NCI-H82 (cell line): ENCODE measurements at regions not wholly inside any gene's neighbourhood (a gene's known extent, or its start where the extent isn't known, plus 50 kb on each side); places are given as distances from the start of the nearest gene placed in this dataset.
"Not testable (repeated sequence)": the region's sequence is repeated elsewhere in the genome, so short reads cannot be mapped to it uniquely, and the experiment has no call there.

ENCODE experiments used
- DNase-seq: peaks from one replicate; lab custom pipeline; 2025; lab: John Stamatoyannopoulos, UW

DNA sequence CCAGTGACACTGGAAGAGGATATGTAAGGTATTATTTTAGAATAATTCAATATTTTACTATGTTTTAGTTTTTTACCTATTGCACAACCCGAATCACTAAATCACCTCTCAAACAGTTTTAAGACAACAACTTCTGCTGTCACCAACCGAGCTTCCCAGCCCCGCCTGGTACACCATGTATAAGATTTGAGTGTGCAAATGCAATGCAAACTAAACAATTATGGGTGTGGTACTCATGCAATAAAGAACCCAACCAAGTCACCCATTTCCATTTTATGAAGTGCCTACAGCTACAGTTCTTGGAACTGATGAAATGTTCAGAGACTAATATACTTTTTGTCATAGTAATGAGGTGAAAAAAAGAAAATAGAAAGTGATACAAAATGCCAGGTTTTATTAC, 256.2 kb downstream of the TAFA4 start:
- no peak for DNase-seq

DNA sequence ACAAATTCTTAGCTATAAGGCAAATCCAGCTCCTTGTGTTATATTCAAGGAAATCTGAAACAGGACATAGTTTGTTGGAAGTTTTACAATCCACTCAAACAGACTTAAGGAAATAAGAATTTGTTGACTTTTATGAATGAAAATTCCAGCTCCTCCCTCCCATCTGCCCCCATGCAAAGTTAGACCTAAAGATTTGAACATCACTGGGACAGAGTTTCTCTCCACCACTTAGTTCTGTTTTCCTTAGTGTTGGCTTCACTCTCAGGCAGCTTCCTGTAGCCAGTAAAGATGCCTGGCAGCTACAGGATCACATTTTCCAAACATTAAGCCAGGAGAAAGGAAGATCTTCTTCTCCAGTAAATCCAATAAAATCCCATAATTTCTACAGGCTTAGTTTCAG, 265.0 kb downstream of the TAFA4 start:
- peak; percentile 5 for DNase-seq

DNA sequence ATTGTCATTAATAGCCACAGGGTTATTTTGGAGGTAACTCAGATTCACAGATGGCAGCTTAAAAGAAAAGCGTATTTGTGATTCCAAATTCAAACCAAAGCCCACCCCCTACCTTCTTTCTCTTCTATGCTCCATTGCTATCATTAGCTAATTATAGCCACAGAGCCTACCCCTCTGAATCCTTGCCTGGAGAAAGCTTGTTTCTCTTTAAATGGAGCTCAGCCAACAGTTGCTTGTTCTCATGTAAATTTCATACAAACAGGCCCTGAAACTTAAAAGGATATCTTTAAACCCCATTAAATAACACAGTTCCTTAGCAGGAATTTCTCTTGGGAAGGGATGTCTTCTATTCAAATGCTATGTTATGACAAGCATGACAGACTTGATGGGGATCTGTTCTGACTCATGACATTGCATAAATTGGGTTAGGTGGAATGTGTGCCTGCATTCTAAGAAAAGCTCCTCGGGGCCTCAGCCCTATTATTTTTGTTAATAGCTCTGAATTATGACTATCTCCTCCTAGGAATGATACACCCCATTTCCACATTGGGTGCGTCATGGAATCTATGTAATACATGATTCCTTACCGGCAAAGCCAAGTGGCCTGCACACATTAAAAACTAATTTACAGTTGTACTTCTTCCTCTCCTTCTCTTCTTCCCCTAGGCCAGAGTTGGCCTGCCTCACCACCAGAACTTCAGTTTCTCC, 265.8 kb downstream of the TAFA4 start:
- no peak for DNase-seq

DNA sequence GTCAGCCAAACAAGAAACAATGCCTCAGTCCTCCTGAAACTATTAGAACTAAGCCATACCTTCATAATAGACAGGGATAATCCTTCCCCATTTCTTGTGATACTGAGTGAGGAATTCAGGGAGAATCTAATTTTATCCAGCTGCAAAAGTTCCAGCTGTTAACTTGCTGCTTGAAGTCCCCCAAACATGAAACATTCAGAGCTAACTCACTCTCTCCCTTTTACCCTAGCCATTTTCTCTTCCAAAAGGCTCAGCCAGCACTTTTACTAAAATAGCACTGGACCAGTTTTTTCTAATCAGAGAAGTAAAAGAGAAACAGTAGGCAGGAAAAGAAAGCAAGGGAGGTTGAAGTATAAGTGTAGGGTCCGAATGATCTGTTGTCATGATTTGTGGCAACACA, 268.1 kb downstream of the TAFA4 start:
- no peak for DNase-seq

DNA sequence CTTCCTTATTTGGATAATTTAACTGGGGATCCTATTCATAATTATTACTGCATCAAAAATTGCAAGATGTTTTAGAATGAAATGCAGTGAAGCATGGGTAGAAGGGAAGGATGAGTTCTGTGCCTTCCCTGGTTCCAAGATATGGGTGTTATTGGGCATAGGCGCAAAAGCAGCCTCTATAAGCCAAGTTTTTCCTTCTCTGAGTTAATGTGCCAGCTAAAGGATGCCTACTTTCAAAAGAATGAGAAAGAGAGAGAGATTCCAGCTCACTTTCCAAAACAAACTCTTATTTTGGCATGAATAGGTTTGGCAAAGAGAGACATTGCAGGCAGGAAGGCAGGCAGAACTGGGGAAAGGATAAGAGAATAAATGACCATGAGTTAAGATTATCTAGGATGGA, 270.2 kb downstream of the TAFA4 start:
- DNase-seq: no peak

DNA sequence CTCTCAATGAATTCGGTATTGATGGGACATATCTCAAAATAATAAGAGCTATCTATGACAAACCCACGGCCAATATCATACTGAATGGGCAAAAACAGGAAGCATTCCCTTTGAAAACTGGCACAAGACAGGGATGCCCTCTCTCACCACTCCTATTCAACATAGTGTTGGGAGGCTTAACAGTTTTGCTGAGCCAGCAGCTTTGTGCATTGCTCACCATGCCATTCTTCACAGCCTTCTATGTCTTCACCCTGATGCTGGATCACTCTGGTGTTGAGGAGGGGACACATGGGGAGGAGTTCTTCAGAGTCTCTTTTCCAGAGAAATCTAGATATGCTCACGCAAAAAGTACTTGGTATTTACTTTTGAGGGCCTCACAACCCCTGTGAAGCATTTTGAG, 281.7 kb downstream of the TAFA4 start:
- not testable (repeated sequence) for DNase-seq

DNA sequence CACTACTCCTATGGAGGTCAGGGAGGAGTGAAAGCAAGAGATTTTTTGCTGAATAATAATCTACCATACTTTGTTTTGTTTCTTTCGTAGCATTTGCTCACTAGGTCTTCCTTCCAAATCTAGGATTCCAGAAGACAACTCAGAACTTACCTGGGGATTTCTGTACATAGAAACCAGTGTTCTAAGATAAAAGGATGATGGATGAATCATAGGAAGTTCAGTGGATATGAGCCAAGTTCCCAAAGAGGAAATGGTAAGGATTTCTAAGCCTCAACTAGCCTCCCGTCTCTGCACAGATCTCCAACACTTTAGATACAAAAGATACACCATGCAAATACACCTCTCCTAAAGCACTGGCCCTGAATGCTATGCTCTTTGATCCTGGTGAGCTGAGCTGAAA, 283.9 kb downstream of the TAFA4 start:
- no peak for DNase-seq

DNA sequence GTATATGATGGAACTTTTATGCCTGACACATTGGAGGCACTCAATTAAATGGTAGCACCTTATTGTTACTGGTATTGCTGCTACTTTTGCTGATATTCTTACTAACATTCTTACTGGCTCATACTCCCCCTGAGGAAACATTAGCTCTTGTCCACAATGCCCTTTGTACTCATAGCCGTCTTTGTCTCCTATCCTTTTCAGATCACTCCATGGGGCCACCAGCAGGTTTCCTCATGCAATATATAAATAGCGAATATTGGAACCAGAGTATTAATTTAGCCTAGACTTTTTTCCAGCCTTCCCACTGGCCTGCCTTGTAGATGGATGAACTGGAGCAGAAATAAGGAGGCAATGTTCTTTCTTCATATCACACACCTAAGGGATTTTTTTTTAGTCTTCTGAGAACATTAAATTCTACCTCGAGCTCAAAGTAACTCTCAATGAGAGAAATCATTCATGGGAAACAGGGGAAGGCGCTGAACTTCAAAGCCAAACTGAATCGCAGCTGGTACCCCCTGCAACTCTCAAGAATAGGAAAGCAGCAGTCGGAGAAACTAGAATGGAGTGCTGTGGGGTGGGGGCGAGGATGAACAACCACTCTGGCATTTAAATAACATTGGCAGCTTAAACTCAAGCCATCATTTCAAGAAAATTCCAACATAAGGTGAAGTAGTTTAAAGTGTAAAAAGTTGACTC, 300.3 kb downstream of the TAFA4 start:
- no peak for DNase-seq

DNA sequence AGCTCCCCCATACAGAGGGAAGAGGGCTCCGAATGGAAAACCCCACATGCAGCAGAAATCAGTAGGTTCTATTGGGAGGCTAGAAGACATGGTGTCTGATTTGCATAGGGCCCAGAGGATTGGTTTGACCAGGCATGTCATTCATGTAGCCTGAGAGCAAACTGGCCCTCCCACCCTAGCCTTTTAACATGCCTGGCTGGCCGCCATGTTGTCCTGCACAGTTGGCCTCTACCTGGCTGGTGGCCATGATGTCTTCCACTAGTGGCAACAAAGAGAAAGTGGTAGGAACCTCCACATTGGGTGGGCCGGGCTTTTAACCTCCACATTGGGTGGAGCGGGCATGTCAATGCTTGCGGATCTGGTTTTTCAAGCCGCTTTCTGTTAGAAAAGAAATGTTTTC, 312.1 kb downstream of the TAFA4 start:
- DNase-seq: no peak

DNA sequence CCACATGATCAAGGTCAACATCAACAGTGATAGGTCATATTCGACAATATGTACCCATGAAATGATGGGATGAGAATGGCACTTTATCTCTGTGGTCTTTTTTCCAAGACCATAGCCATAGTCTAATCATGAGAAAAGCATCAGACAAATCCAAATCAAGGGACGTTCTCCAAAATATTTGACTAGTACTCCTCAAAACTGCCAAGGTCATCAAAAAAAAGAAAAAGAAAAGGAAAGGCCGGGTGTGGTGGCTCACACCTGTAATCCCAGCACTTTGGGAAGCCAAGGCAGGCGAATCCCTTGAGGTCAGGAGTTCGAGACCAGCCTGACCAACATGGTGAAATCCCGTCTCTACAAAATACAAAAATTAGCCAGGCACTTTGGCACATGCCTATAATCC, 318.3 kb downstream of the TAFA4 start:
- DNase-seq: no peak

DNA sequence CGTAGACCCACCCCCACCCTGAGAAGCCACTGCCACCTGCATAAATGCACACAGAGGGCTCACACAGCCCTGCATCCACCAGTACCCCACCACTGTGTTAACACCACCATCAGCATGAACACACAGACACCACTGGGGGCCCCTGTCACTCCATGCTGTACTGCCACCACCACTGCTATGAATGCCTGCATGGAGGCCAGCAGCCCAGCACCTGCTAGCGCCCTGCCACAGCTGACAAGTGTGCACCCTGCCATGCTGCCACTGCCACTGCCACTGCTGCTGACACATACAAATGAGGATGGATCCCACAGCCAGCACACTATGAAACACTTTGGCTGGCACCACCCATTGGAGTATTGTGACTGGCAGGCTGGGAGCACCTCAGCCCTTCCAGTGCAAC, 361.0 kb downstream of the TAFA4 start:
- no peak for DNase-seq

DNA sequence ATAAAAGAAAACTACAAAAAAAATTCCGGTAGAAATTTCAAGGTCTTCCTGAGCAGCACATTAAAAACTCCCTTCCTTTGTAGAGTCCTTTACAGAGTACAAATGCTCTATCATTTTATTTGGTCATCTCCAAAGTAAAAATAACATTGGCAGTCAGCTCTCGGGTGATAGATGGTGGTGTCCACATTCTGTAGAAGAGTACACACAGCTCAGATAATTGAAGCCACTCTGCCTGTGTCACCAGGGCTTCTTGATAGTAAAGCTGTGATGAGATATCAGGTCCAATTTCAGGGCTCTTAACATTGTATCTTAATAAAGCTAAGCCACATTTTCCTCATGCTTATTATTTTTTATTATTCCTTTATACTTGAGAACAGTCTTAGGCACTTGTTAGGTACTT, 371.6 kb downstream of the TAFA4 start:
- no peak for DNase-seq

DNA sequence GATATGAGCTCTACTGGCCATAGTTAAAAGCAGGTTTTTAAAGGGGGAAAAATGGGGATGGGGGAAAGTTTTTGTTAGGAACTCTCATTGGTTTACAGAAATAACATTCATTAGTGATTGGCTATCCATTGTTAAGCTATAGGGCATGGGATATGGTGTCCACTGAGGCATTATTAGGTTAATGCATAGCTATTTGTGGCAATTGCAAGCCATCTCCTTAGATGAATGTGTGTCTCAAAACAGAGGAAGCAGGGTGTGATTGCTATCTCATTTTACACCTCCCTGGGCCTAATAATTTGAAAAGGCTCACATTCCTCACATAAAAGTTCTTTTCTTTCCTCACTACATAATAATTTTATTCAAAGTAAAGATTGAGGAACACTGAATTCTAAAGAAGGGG, 396.6 kb downstream of the TAFA4 start:
- DNase-seq: no peak

DNA sequence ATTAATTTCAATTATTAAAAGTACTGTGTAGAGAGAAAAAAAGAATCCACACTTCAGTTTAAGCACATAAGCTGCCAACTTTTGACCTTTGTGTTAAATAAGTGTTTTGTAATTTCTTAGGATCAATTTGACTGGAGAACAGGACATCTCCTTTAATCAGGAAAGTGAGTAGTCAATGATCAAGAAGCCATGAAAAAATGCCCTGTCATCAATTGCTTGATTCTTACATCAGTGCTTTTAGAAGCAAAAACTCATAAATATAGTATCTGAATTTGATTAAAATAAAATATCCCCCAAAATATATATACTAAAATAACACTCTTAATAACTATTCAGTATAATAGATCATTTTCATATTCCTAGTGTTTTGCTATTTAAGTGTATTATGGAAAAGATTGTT, 409.0 kb downstream of the TAFA4 start:
- no peak for DNase-seq

DNA sequence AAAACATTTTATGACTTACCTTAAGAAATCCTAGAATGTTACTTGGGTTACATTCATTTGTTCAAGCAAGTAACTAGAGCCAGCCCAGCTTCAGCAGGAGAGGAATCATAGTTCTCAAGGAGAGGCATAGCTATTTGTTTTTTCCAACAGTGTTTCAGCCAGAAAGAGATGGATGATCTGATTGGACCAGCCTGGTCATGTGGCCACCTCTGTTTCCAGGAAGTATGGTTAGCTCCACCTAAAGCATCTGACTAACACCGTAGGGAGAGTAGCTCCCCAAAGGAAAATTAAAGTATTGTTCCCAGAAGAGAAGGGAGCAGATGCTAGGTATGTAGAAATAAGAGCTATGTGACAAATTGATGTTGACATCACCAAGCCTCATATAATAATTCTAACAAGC, 417.1 kb downstream of the TAFA4 start:
- peak; percentile 1 for DNase-seq

DNA sequence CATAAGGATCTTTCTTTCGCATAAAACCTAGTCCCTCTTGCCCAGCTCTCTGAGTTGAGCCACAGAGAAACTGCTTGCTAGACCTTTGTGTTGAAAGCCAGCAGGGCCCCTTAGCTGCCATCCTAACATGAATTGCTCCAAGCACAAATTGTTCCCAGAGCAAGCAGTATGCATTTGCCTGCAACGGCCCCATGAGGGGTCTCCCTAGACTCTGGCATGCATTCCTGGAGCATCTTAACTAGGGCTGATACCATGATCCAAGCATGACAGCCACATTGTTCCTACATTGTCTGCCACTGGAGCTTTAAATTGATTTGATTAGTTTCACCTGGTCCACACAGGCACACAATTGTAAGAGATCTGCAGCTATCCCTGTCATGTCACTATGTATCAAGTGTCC, 428.1 kb downstream of the TAFA4 start:
- no peak for DNase-seq

DNA sequence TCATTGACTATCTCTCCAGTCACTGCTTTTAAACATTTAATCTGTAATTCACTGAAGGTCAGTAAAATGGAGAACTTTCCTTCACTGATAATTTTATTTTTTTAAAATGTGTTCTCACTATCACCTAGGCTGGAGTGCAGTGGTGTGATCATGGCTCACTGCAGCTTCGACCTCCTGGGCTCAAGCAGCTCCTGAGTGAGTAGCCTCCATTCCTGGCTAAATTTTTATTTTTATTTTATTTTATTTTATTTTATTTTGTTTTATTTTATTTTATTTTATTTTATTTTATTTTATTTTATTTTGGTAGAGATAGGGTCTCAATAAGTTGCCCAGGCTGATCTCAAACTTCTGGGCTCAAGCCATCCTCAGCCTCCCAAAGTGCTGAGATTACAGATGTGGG, 446.5 kb downstream of the TAFA4 start:
- not testable (repeated sequence) for DNase-seq

DNA sequence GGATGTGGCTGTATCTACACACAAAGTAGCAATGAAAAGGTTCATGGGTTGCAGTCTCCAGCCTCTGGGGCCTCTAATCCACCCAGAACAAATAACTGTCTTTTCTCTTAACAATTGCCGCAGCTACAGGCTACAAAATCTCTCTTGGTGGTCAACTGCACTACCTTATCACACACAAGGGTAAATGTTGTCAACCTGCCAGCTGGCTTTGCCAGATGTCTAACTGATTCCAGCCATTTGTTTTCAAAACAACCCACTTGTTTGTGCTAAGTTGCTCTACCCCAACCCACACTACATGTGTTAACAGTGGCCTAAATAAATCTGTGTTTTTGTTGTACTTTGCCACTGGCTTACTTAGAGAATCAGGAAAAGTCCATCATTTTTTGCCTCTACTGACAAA, 447.3 kb downstream of the TAFA4 start:
- DNase-seq: peak; percentile 76

DNA sequence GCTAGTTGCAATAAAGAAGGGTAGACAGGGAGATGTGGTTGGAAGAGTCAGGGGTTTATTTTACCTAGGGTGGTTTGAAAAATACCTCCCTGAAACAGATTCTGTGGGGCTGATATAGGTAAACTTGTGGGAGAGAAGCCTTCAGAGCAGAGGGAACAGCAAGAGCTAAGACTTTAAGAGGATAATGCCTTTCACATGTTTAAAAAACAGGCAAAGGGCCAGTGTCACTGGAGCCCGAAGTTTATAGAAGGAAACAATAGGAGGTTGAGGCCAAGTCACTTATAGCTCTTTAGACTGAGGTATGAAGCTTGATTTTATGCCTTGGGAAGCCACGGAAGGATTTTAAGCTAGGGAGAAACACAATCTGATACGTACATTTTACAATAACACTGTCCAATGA, 448.7 kb downstream of the TAFA4 start:
- peak; percentile 84 for DNase-seq

DNA sequence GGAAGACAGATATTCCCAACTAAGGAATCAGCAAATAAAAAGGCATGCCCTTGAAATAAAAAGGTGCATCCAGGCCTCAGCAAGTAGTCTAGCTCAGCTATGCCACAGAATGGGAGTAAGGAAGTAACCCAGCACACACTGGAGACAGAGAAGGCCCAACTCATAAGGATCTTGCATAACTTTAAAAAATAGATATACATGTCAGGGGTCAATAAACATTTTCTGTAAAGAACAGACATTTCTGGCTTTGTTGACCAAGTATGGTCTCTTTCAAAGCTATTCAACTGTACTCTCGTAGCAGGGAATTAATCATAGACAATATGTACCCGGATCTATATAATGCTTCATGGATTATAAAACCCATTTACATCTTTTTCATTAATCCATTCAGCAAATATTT, 449.3 kb downstream of the TAFA4 start:
- DNase-seq: peak; percentile 56

DNA sequence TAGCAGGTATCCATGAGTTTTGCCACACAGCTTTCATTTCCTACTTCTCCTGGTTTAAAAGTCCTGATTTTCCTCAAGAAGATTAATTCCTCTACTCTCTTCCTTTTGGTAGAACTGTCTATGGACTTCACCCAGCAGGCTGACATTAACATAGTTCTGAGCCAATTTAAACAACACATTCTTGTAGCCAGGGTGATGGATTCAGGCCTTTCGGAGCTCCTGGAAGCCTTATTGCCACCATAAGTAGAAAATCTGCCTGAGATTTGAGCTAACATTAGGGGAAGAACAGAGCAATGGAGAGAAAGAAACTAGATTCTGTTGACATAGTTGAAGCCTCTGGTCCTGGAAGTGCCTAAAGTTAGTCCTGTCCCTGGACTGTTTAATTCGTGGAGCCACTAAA, 449.8 kb downstream of the TAFA4 start:
- DNase-seq: peak; percentile 4

DNA sequence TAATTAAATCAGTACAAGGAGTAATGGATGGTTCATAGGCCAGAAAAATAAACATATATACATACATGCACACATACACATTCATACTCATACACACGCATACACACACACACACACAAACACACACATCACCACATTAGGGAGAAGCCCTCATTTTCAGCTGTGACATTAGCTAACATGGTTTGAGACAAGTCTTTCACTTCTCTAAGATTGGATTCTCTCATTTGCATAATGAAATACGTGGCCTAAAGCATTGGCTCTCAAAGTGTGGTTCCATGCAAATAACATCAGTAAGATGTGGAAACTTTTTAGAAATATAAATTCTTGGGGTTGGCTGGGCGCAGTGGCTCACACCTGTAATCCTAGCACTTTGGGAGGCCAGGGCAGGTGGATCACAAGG, 452.6 kb downstream of the TAFA4 start:
- no peak for DNase-seq

DNA sequence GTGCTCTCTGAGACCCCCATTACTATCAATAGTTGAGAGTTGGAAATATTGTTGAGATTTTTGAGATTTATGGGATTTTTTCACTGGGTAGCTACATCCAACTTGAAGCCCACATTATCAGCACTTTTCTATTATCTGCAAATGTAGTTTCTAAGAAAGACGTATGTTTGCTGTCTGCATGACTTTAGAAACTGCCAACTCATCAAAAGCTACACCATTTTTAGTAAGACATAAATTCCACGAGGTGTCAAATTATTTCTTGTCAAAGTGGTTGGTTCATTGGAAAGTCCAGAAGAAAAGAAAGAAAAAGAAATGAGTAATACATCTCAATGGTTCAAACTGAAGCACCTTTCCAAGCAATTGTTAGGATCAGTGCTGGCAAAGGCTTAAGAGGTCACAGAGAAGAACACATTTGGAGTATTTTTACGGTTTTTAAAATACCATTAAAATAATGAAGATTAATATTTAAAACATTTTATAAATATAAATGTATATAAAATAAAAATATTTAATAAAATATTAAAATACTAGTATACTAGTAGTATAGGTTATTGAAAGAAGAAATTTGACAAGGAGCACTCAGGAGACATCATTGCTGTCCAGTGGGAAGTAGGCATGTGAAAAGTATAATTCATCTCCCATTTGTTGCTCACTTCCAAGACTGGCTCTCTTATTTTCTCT, 463.5 kb downstream of the TAFA4 start:
- DNase-seq: no peak
